Panc1 (cell line): ENCODE measurements at regions not wholly inside any gene's neighbourhood (a gene's known extent, or its start where the extent isn't known, plus 50 kb on each side); places are given as distances from the start of the nearest gene placed in this dataset.

Experiments used
- ATAC-seq: fragments of 200-7000 bp; cut with Tn5 transposase; 2 replicates; pipeline ENCODE4 v1.9.1; 2020; ENCODE audit warnings: mild to moderate bottlenecking, moderate library complexity
- BruUV-seq: library from RNA; stranded (reverse); fragments of 400-500 nt; replicated peaks from 2 replicates; lab custom pipeline; 2021; lab: Mats Ljungman, UMichigan
- CTCF ChIA-PET: fragments of 300-600 bp; sonication (Branson Sonifier 250); formaldehyde crosslinking; loops from one replicate; lab custom pipeline; 2022; ENCODE audit warnings: antibody characterized with exemption; lab: Charles Lee
- POLR2A ChIA-PET: fragments of 300-600 bp; sonication (Branson Sonifier 250); formaldehyde crosslinking; loops from one replicate; lab custom pipeline; 2022; ENCODE audit warnings: antibody characterized with exemption; lab: Charles Lee
- DNase-seq: peaks from one replicate; pipeline ENCODE4 v3.0.0-alpha.2; 2010; ENCODE audit warnings: low read depth, low spot score
- H3K27ac ChIP-seq: 2 replicates; pipeline ENCODE4 v1.5.1; 2011; ENCODE audit warnings: mild to moderate bottlenecking, low read length, inconsistent platforms
- H3K27me3 ChIP-seq: fragments of 200-500 bp; sonication (Bioruptor generic); 2 replicates; pipeline ENCODE4 v1.6.0; 2014; ENCODE audit warnings: low read length, inconsistent platforms; ENCODE audit not compliant: control insufficient read depth, insufficient read depth
- H3K36me3 ChIP-seq: fragments of 200-500 bp; sonication (Bioruptor generic); 2 replicates; pipeline ENCODE4 v1.5.1; 2014; ENCODE audit warnings: inconsistent platforms, mild to moderate bottlenecking, low read length, moderate library complexity; ENCODE audit not compliant: control insufficient read depth, insufficient read depth
- H3K4me1 ChIP-seq: 2 replicates; pipeline ENCODE4 v1.5.1; 2011; ENCODE audit warnings: inconsistent platforms, mild to moderate bottlenecking, low read length, moderate library complexity; ENCODE audit not compliant: control insufficient read depth, insufficient read depth
- H3K4me3 ChIP-seq, 2 experiments: 2 replicates each; pipeline ENCODE4 v1.5.1; 2011 to 2012; ENCODE audit warnings: low read depth in 2 of 2, low read length in 2 of 2, mild to moderate bottlenecking in 2 of 2, inconsistent platforms in 1 of 2, moderate library complexity in 1 of 2
- H3K9me3 ChIP-seq: fragments of 200-500 bp; sonication (Bioruptor generic); 2 replicates; pipeline ENCODE4 v1.5.1; 2014; ENCODE audit warnings: low read depth, mild to moderate bottlenecking, inconsistent platforms, low read length, moderate library complexity; ENCODE audit not compliant: control insufficient read depth, insufficient read depth
- CTCF ChIP-seq: fragments of 450-650 bp; IDR thresholded peaks from 2 replicates; pipeline ENCODE4 v1.5.1; 2017; ENCODE audit warnings: mild to moderate bottlenecking
- POLR2AphosphoS5 ChIP-seq: IDR thresholded peaks from 2 replicates; pipeline ENCODE4 v1.6.1; 2012; ENCODE audit warnings: mild to moderate bottlenecking, low read depth, low read length, moderate library complexity
- REST ChIP-seq, 2 experiments: IDR thresholded peaks; 2 replicates each; pipeline ENCODE4 v1.6.1; 2011 to 2012; ENCODE audit warnings: low read depth in 2 of 2, control low read depth in 1 of 2, low read length in 1 of 2, mild to moderate bottlenecking in 1 of 2, moderate library complexity in 1 of 2; ENCODE audit not compliant: insufficient read depth in 1 of 2
- SIN3A ChIP-seq: IDR thresholded peaks from 2 replicates; pipeline ENCODE4 v1.6.1; 2012; ENCODE audit warnings: low read depth, mild to moderate bottlenecking, low read length, moderate library complexity, borderline replicate concordance; ENCODE audit not compliant: insufficient read depth
- TCF7L2 ChIP-seq: IDR thresholded peaks from 2 replicates; pipeline ENCODE4 v1.6.1; 2011; ENCODE audit warnings: mild to moderate bottlenecking, low read depth, low read length, inconsistent platforms
- in situ Hi-C: cut with HindIII; loops from 2 replicates; pipeline ENCODE4 v1.10.0; 2016; ENCODE audit warnings: low sequenced_read_pairs, low pct_unique_long_range_greater_than_20kb
- intact Hi-C: fragments of 100-400 bp; cut with micrococcal nuclease; formaldehyde crosslinking; loops from one replicate; pipeline ENCODE4 v1.10.0; 2022; ENCODE audit not compliant: unreplicated experiment

DNA sequence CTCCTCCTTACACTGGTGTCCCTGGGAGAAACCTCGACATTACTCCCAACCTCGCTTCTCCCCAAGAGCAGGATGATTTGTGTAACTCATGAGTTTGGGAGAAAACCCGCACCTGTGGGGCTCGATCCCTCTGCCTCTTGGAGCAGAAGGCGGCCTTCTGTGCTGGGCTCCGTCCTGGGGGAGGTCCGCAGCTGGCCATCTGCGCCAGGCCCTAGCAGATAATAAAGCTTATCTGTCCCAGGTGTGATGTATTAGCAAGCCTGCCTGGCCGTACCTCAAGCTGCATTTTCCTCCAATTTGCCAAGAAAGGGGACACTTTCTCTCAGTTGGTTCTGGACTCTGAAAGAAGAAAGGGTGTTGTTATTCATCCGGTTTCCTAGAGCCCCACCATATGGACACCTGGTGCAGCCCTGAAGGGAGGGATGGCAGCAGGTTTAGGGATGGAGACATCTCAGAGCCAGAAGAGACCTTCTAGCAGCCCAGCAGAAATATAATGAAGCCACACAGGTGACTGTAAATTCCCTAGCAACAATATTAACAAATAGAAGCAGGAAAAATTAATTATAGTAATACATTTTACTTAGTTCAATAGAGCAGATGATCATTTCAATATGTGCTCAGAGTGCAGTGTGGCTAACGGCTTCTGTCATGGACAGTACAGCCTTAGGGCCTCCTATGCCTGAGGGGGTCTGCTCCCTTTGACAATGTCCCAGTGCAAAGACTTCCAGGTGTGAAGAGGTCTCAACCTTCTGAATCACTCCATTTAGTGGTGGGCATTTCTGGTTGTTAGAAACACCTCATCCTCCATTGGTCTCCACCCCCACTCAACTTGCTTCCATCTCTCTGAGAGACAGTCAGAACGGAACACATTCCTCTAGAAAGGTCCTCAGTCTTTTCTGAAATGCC, 94.8 kb downstream of the CPN2 start:
- intact Hi-C loops, result no loop called here
- CTCF ChIA-PET, result no interaction called here
- BruUV-seq, result no TSS peak
- DNase-seq, result no peak
- ATAC-seq, result no peak; the same call in 1 of the 2 replicates
- no peak for TF ChIP-seq TCF7L2
- TF ChIP-seq SIN3A, result no peak
- TF ChIP-seq REST (IDR thresholded peaks at IDR 0.05; ENCODE audit: insufficient read depth in 1 of 2, low read depth in 2 of 2, low read length in 1 of 2), result no peak
- no peak for TF ChIP-seq CTCF
- no peak for TF ChIP-seq POLR2AphosphoS5
- POLR2A ChIA-PET, result no interaction called here
- no peak overlapping the region for H3K4me3 ChIP-seq
- no peak overlapping the region for H3K27ac ChIP-seq
- H3K4me1 ChIP-seq, result no peaks in the 10 kb centered on the region
- no peaks in the 10 kb centered on the region; the same call in 1 of the 2 replicates for H3K9me3 ChIP-seq
- no peaks in the 10 kb centered on the region for H3K27me3 ChIP-seq
- no peaks in the 10 kb centered on the region for H3K36me3 ChIP-seq
- in situ Hi-C loops, result no loop called here

GRCh38 chr3:194257151-194257621, 93.9 kb downstream of the CPN2 start:
- Histone ChIP-seq H3K27ac (no peak overlapping the region), H3K4me3 (no peak overlapping the region), H3K36me3 (no peaks in the 10 kb centered on the region), H3K4me1 (no peaks in the 10 kb centered on the region), H3K27me3 (no peaks in the 10 kb centered on the region), H3K9me3 (no peaks in the 10 kb centered on the region; the same call in 1 of the 2 replicates)
- no TSS peak for BruUV-seq
- ATAC-seq (no peak), DNase-seq (no peak)
- intact Hi-C loops, result no loop called here
- CTCF ChIA-PET, result no interaction called here
- TF ChIP-seq REST (IDR thresholded peaks at IDR 0.05; ENCODE audit: insufficient read depth in 1 of 2, low read depth in 2 of 2, low read length in 1 of 2) (no peak), CTCF (no peak), POLR2AphosphoS5 (no peak), SIN3A (no peak), TCF7L2 (no peak)
- POLR2A ChIA-PET, result interaction anchor here (0.6 kb wide), 1 partner anchor 45 kb away, joined by 4 read pairs; no protein-coding TSS in a partner anchor
- in situ Hi-C loops, result no loop called here
